AG09319 (cell line): ENCODE measurements at regions not wholly inside any gene's neighbourhood (a gene's known extent, or its start where the extent isn't known, plus 50 kb on each side); places are given as distances from the start of the nearest gene placed in this dataset.

Experiments used
- DNase-seq: peaks from one replicate; pipeline ENCODE4 v3.0.0-alpha.2; 2010; ENCODE audit warnings: low read depth; ENCODE audit errors: extremely low read depth
- CTCF ChIP-seq: IDR thresholded peaks from 2 replicates; pipeline ENCODE4 v1.5.1; 2011; ENCODE audit warnings: low read depth, mild to moderate bottlenecking, inconsistent platforms, low read length, moderate library complexity

- DNase-seq, result no peak
- no peak for TF ChIP-seq CTCF
Observed at GRCh38 chr18:70523035-70523791, 234.4 kb downstream of the SOCS6 start.

- no peak for TF ChIP-seq CTCF
- DNase-seq, result no peak
Observed at GRCh38 chr18:70522183-70522680, 233.4 kb downstream of the SOCS6 start.

GRCh38 chr18:70520867-70521266 lies 232.0 kb downstream of the SOCS6 start:
- no peak for TF ChIP-seq CTCF
- DNase-seq, result no peak

GRCh38 chr18:70513502-70514171 lies 224.8 kb downstream of the SOCS6 start:
- no peak for TF ChIP-seq CTCF
- DNase-seq, result no peak

- no peak for TF ChIP-seq CTCF
- DNase-seq, result no peak
Observed at GRCh38 chr18:70507970-70508369, 219.1 kb downstream of the SOCS6 start.

GRCh38 chr18:70506511-70506910 lies 217.7 kb downstream of the SOCS6 start:
- no peak for TF ChIP-seq CTCF
- no peak for DNase-seq

GRCh38 chr18:70503060-70503459 lies 214.2 kb downstream of the SOCS6 start:
- no peak for TF ChIP-seq CTCF
- no peak for DNase-seq
